Ishikawa (cell line): ENCODE measurements at regions not wholly inside any gene's neighbourhood (a gene's known extent, or its start where the extent isn't known, plus 50 kb on each side); places are given as distances from the start of the nearest gene placed in this dataset.

Source experiments
- CEBPB ChIP-seq: IDR thresholded peaks from 2 replicates; pipeline ENCODE4 v1.6.1; 2012
- CREB1 ChIP-seq: IDR thresholded peaks from 2 replicates; pipeline ENCODE4 v1.6.1; 2012; ENCODE audit warnings: low read depth
- EGR1 ChIP-seq: IDR thresholded peaks from 2 replicates; pipeline ENCODE4 v1.6.1; 2012
- EP300 ChIP-seq: IDR thresholded peaks from 2 replicates; pipeline ENCODE4 v1.6.1; 2012; ENCODE audit warnings: borderline replicate concordance
- TAF1 ChIP-seq: IDR thresholded peaks from 2 replicates; pipeline ENCODE4 v1.6.1; 2012; ENCODE audit warnings: low read depth, mild to moderate bottlenecking
- YY1 ChIP-seq: IDR thresholded peaks from 2 replicates; pipeline ENCODE4 v1.6.1; 2012; ENCODE audit warnings: low read depth
- ZBTB7A ChIP-seq: IDR thresholded peaks from 2 replicates; pipeline ENCODE4 v1.6.1; 2012; ENCODE audit warnings: low read depth
- TF ChIP-seq, protein P1 (sequence below): IDR thresholded peaks from 2 replicates; pipeline ENCODE4 v1.6.1; 2012; ENCODE audit warnings: low read depth, mild to moderate bottlenecking
- TF ChIP-seq, protein P2 (sequence below): IDR thresholded peaks from 2 replicates; pipeline ENCODE4 v1.6.1; 2012

DNA sequence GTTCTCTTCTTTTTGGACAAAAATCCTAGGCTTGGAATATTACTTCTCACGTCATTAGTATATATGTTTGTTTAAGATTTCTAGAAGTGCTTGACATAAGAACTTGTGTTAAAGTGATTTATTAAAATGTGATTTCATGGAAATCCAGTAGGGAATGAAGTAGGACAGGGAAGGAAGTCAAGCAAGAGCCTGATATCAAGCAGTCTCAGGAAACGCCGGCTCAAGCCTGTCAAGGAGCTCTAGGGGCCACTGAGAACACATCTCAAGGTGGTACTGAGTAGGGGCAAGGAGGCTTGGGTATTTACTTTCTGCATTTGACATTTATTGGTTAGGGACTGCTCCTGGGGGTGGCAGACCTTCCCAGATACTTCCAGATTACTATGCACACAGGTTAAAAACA is 920.9 kb upstream of the GJE1 start:
- TF ChIP-seq, protein P1, sequence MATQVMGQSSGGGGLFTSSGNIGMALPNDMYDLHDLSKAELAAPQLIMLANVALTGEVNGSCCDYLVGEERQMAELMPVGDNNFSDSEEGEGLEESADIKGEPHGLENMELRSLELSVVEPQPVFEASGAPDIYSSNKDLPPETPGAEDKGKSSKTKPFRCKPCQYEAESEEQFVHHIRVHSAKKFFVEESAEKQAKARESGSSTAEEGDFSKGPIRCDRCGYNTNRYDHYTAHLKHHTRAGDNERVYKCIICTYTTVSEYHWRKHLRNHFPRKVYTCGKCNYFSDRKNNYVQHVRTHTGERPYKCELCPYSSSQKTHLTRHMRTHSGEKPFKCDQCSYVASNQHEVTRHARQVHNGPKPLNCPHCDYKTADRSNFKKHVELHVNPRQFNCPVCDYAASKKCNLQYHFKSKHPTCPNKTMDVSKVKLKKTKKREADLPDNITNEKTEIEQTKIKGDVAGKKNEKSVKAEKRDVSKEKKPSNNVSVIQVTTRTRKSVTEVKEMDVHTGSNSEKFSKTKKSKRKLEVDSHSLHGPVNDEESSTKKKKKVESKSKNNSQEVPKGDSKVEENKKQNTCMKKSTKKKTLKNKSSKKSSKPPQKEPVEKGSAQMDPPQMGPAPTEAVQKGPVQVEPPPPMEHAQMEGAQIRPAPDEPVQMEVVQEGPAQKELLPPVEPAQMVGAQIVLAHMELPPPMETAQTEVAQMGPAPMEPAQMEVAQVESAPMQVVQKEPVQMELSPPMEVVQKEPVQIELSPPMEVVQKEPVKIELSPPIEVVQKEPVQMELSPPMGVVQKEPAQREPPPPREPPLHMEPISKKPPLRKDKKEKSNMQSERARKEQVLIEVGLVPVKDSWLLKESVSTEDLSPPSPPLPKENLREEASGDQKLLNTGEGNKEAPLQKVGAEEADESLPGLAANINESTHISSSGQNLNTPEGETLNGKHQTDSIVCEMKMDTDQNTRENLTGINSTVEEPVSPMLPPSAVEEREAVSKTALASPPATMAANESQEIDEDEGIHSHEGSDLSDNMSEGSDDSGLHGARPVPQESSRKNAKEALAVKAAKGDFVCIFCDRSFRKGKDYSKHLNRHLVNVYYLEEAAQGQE = no peak
- TF ChIP-seq, protein P2, sequence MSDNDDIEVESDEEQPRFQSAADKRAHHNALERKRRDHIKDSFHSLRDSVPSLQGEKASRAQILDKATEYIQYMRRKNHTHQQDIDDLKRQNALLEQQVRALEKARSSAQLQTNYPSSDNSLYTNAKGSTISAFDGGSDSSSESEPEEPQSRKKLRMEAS = no peak
- TF ChIP-seq TAF1 (no peak), CREB1 (no peak), EGR1 (no peak), EP300 (no peak), CEBPB (no peak), YY1 (no peak), ZBTB7A (no peak)
